Mesenchymal stem cell (in vitro differentiated cells and primary cell): ENCODE measurements at regions not wholly inside any gene's neighbourhood (a gene's known extent, or its start where the extent isn't known, plus 50 kb on each side); places are given as distances from the start of the nearest gene placed in this dataset.

ENCODE experiments used
- DNase-seq: peaks from one replicate; pipeline ENCODE4 v3.0.0-alpha.2; 2013
- H2AFZ ChIP-seq: one replicate; pipeline ENCODE4 v1.6.1; 2013; ENCODE audit warnings: low read depth, mild to moderate bottlenecking, control low read depth, inconsistent platforms, low read length, moderate library complexity
- H2AK5ac ChIP-seq: 2 replicates; pipeline ENCODE4 v1.6.1; 2013; ENCODE audit warnings: low read length, moderate library complexity, mild to moderate bottlenecking, inconsistent platforms; ENCODE audit not compliant: severe bottlenecking
- H2BK120ac ChIP-seq: one replicate; pipeline ENCODE4 v1.6.1; 2013; ENCODE audit warnings: low read depth, mild to moderate bottlenecking, inconsistent platforms, low read length, moderate library complexity
- H2BK12ac ChIP-seq, 2 experiments: one replicate each; pipeline ENCODE4 v1.6.1; 2013; ENCODE audit warnings: inconsistent platforms in 2 of 2, low read length in 2 of 2, mild to moderate bottlenecking in 2 of 2, moderate library complexity in 2 of 2, control low read depth in 1 of 2
- H2BK15ac ChIP-seq: one replicate; pipeline ENCODE4 v1.6.1; 2013; ENCODE audit warnings: mild to moderate bottlenecking, low read depth, inconsistent platforms; ENCODE audit not compliant: poor library complexity, severe bottlenecking
- H2BK5ac ChIP-seq: 2 replicates; pipeline ENCODE4 v1.6.1; 2013; ENCODE audit warnings: low read depth, mild to moderate bottlenecking, low read length, control low read depth, inconsistent platforms; ENCODE audit not compliant: poor library complexity, severe bottlenecking
- H3K14ac ChIP-seq, 2 experiments: one replicate each; pipeline ENCODE4 v1.6.1; 2013; ENCODE audit warnings: inconsistent platforms in 2 of 2, low read length in 2 of 2, control low read depth in 1 of 2, mild to moderate bottlenecking in 1 of 2, moderate library complexity in 1 of 2
- H3K18ac ChIP-seq, 2 experiments: one replicate each; pipeline ENCODE4 v1.6.1; 2013; ENCODE audit warnings: inconsistent platforms in 2 of 2, low read length in 2 of 2, control low read depth in 1 of 2, low read depth in 1 of 2, mild to moderate bottlenecking in 1 of 2
- H3K23ac ChIP-seq, 2 experiments: one replicate each; pipeline ENCODE4 v1.6.1; 2013; ENCODE audit warnings: inconsistent platforms in 2 of 2, low read length in 2 of 2, mild to moderate bottlenecking in 2 of 2, moderate library complexity in 2 of 2, control low read depth in 1 of 2
- H3K27ac ChIP-seq: 2 replicates; pipeline ENCODE4 v1.5.1; 2013; ENCODE audit warnings: mild to moderate bottlenecking, moderate library complexity, low read length, control low read depth, inconsistent platforms; ENCODE audit not compliant: poor library complexity, severe bottlenecking
- H3K27me3 ChIP-seq, 2 experiments: 2 replicates each; pipeline versions ENCODE4 v1.6.1 to v1.7.0; 2013; ENCODE audit warnings: low read length in 2 of 2, mild to moderate bottlenecking in 2 of 2, moderate library complexity in 2 of 2, control low read depth in 1 of 2, inconsistent platforms in 1 of 2; ENCODE audit not compliant: control insufficient read depth in 1 of 2, insufficient read depth in 1 of 2
- H3K36me3 ChIP-seq, 2 experiments: 2 replicates each; pipeline versions ENCODE4 v1.6.1 to v1.7.0; 2013; ENCODE audit warnings: low read length in 2 of 2, control low read depth in 1 of 2, inconsistent platforms in 1 of 2, low read depth in 1 of 2, mild to moderate bottlenecking in 1 of 2; ENCODE audit not compliant: insufficient read depth in 2 of 2, control insufficient read depth in 1 of 2
- H3K4ac ChIP-seq, 2 experiments: one replicate each; pipeline ENCODE4 v1.6.1; 2013; ENCODE audit warnings: inconsistent platforms in 2 of 2, low read length in 2 of 2, mild to moderate bottlenecking in 2 of 2, moderate library complexity in 2 of 2, control low read depth in 1 of 2, low read depth in 1 of 2
- H3K4me1 ChIP-seq: 2 replicates; pipeline ENCODE4 v1.6.1; 2013; ENCODE audit warnings: low read depth, low read length, control low read depth; ENCODE audit not compliant: control insufficient read depth, insufficient read depth
- H3K4me2 ChIP-seq: 2 replicates; pipeline ENCODE4 v1.6.1; 2013; ENCODE audit warnings: low read length, mild to moderate bottlenecking, inconsistent platforms; ENCODE audit not compliant: poor library complexity, severe bottlenecking
- H3K4me3 ChIP-seq, 2 experiments: 2 replicates each; pipeline versions ENCODE4 v1.5.1 to v1.7.0; 2013; ENCODE audit warnings: low read length in 2 of 2, mild to moderate bottlenecking in 2 of 2, control low read depth in 1 of 2, low read depth in 1 of 2; ENCODE audit not compliant: insufficient read depth in 1 of 2
- H3K79me1 ChIP-seq: replicated peaks from 2 replicates; pipeline ENCODE4 v1.6.1; 2013; ENCODE audit warnings: mild to moderate bottlenecking, control low read depth, low read length, inconsistent platforms; ENCODE audit not compliant: poor library complexity, severe bottlenecking
- H3K9ac ChIP-seq: 2 replicates; pipeline ENCODE4 v1.7.0; 2013; ENCODE audit warnings: mild to moderate bottlenecking, low read length, moderate library complexity
- H3K9me3 ChIP-seq: 2 replicates; pipeline ENCODE4 v1.7.0; 2013; ENCODE audit warnings: mild to moderate bottlenecking, low read length; ENCODE audit not compliant: control insufficient read depth
- H4K8ac ChIP-seq: one replicate; pipeline ENCODE4 v1.6.1; 2013; ENCODE audit warnings: inconsistent platforms, mild to moderate bottlenecking, low read length, moderate library complexity
- H4K91ac ChIP-seq: one replicate; pipeline ENCODE4 v1.6.1; 2013; ENCODE audit warnings: mild to moderate bottlenecking, low read length, inconsistent platforms
- WGBS: methylation state at CpG from one replicate; pipeline ENCODE4 v1.1.7; 2013; ENCODE audit warnings: mixed read lengths; 5-methylcytosine and 5-hydroxymethylcytosine counted together

DNA sequence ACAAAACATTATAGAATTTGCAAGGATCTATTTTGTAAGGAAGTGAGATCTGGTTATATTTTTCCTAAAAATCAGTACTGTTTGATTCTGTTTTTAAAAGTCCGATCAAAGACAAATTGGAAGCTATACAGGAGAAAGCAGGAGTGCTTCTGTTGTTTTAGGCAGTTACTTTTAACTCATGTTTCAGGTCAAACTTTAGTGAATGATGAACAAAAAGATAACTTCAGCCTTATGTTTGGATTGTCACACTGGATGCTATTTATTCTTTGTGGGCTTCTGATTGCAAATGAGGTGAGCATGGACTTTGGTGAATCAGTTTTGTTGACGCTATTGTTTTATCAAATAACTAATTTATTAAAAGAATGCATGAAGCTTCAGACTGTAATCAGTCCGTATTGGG, 228.7 kb upstream of the SLC35B3 start:
- no peaks in the 10 kb centered on the region for H3K4me1 ChIP-seq
- no peaks in the 10 kb centered on the region for H3K9me3 ChIP-seq

DNA sequence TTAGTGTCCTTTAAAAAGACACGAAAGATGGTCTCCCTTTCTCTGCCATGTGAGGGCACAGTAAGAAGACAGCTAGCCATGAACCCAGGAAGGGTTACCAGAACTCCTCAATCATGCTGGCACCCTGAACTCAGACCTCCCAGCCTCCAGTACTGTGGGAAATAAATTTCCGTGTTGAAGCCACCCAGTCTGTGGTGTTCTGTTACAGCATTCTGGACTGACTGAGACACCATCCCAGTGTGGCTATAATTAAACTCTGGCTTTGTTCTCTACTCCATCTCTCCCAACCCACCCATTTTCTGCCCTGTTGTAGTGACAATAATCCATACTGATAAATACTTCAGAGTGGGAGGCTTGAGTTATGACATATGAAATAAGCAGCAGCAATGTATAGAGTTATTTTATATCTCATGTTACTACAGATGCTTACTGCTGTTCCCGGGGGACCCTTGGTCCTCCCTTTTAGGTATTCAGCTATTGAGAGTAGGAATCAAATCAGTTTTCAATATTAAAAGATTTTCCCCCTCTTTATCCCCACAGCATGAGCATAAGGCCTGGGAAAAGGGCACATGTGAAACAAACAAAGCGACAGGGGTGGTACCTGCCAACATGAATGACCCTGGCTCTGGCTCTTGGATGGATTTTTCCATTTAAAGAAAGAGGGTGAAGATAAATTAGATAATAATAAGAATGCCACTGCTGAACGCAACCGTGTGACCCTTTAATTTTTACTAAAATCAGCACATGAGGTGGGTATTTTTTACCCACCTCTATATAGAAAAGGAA, 224.3 kb upstream of the SLC35B3 start:
- Histone ChIP-seq H3K79me1 (no peaks in the 10 kb centered on the region), H2AFZ (no peak overlapping the region), H3K4ac (no peak overlapping the region), H2BK15ac (no peak overlapping the region), H4K91ac (no peak overlapping the region), H3K14ac (no peak overlapping the region), H3K23ac (no peak overlapping the region), H4K8ac (no peak overlapping the region), H3K4me3 (no peak overlapping the region), H2BK120ac (no peak overlapping the region), H3K4me2 (no peak overlapping the region), H2BK12ac (no peak overlapping the region), H2AK5ac (no peak overlapping the region), H3K27me3 (no peaks in the 10 kb centered on the region), H3K4me1 (no peaks in the 10 kb centered on the region), H3K9ac (no peak overlapping the region), H2BK5ac (no peak overlapping the region), H3K18ac (no peak overlapping the region), H3K27ac (no peak overlapping the region), H3K9me3 (peaks cover 4% of the 10 kb centered on the region), H3K36me3 (no peaks in the 10 kb centered on the region)
- 90% methylated on average over 5 of the region's 6 CpGs for WGBS
- DNase-seq: no peak

More for the DNA sequence above, 228.7 kb upstream of the SLC35B3 start:
- Histone ChIP-seq H3K27me3 (no peaks in the 10 kb centered on the region), H2BK120ac (no peak overlapping the region), H3K27ac (no peak overlapping the region), H2BK5ac (no peak overlapping the region), H3K4ac (no peak overlapping the region), H4K91ac (no peak overlapping the region), H3K14ac (no peak overlapping the region), H2AK5ac (no peak overlapping the region), H3K4me3 (no peak overlapping the region), H2AFZ (no peak overlapping the region), H3K36me3 (no peaks in the 10 kb centered on the region), H3K23ac (no peak overlapping the region), H3K4me2 (no peak overlapping the region), H2BK12ac (no peak overlapping the region), H3K9ac (no peak overlapping the region), H3K79me1 (no peaks in the 10 kb centered on the region), H3K18ac (no peak overlapping the region), H4K8ac (no peak overlapping the region), H2BK15ac (no peak overlapping the region)
- WGBS: 91% methylated on average over 1 of the region's 3 CpGs
- DNase-seq: no peak

GRCh38 chr6:8658416-8658815, 223.1 kb upstream of the SLC35B3 start:
- Histone ChIP-seq H3K9ac (no peak overlapping the region), H3K79me1 (no peaks in the 10 kb centered on the region), H3K14ac (no peak overlapping the region), H3K27me3 (no peaks in the 10 kb centered on the region), H2AFZ (no peak overlapping the region), H4K91ac (no peak overlapping the region), H2BK120ac (no peak overlapping the region), H3K23ac (no peak overlapping the region), H3K4me2 (no peak overlapping the region), H2BK12ac (no peak overlapping the region), H2BK15ac (no peak overlapping the region), H3K4ac (no peak overlapping the region), H3K27ac (no peak overlapping the region), H3K4me3 (no peak overlapping the region), H3K4me1 (no peaks in the 10 kb centered on the region), H4K8ac (no peak overlapping the region), H3K18ac (no peak overlapping the region), H2AK5ac (no peak overlapping the region), H3K9me3 (peaks cover 4% of the 10 kb centered on the region), H3K36me3 (no peaks in the 10 kb centered on the region), H2BK5ac (no peak overlapping the region)
- 52% methylated on average over 4 of the region's 4 CpGs for WGBS
- DNase-seq: no peak

- H3K4me1 ChIP-seq: no peaks in the 10 kb centered on the region
- no peak overlapping the region for H2BK12ac ChIP-seq
- H3K27me3 ChIP-seq: no peaks in the 10 kb centered on the region
- no peaks in the 10 kb centered on the region for H3K79me1 ChIP-seq
- no peak overlapping the region for H2BK120ac ChIP-seq
- H3K9me3 ChIP-seq: peaks cover 9% of the 10 kb centered on the region
- no peak overlapping the region for H3K9ac ChIP-seq
- no peak for DNase-seq
- H3K36me3 ChIP-seq: no peaks in the 10 kb centered on the region
- no peak overlapping the region for H4K91ac ChIP-seq
- H3K14ac ChIP-seq: no peak overlapping the region
- H3K4me3 ChIP-seq: no peak overlapping the region
- no peak overlapping the region for H2BK5ac ChIP-seq
- no peak overlapping the region for H3K4ac ChIP-seq
- no peak overlapping the region for H3K4me2 ChIP-seq
- H3K18ac ChIP-seq: no peak overlapping the region
- no peak overlapping the region for H2BK15ac ChIP-seq
- H3K27ac ChIP-seq: no peak overlapping the region
- no peak overlapping the region for H4K8ac ChIP-seq
- H2AFZ ChIP-seq: no peak overlapping the region
- no peak overlapping the region for H2AK5ac ChIP-seq
- no peak overlapping the region for H3K23ac ChIP-seq
Measured at GRCh38 chr6:8657522-8657921, 222.2 kb upstream of the SLC35B3 start.
